Thyroid gland (tissue), 4 donors: ENCODE measurements at regions not wholly inside any gene's neighbourhood (a gene's known extent, or its start where the extent isn't known, plus 50 kb on each side); places are given as distances from the start of the nearest gene placed in this dataset.

Experiments used
- DNase-seq, 2 donors: peaks; one replicate each; pipeline ENCODE4 v3.0.0-alpha.2; 2019
- H3K27ac ChIP-seq, 3 donors: fragments of 200-600 bp; sonication (generic); 1 replicate in 2 of 3; 2 replicates in 1 of 3; pipeline ENCODE4 v1.5.1; 2016 to 2019; ENCODE audit warnings: mild to moderate bottlenecking in 1 of 3, moderate library complexity in 1 of 3
- H3K27me3 ChIP-seq: fragments of 200-600 bp; sonication (generic); one replicate; pipeline ENCODE4 v1.5.1; 2019
- H3K36me3 ChIP-seq, 2 donors: fragments of 200-600 bp; sonication (generic); one replicate each; pipeline ENCODE4 v1.5.1; 2016 to 2019
- H3K4me1 ChIP-seq, 2 donors: fragments of 200-600 bp; sonication (generic); one replicate each; pipeline ENCODE4 v1.5.1; 2017 to 2019
- H3K4me3 ChIP-seq, 3 donors: fragments of 200-600 bp; sonication (generic); replicated peaks in 1 of 3; 1 replicate in 2 of 3; 2 replicates in 1 of 3; pipeline ENCODE4 v1.5.1; 2016; ENCODE audit warnings: mild to moderate bottlenecking in 1 of 3
- H3K9me3 ChIP-seq: fragments of 200-600 bp; sonication (generic); one replicate; pipeline ENCODE4 v1.5.1; 2017
- POLR2A ChIP-seq, 2 donors: fragments of 450-650 bp; IDR thresholded peaks; one replicate each; pipeline ENCODE4 v1.6.1; 2017; ENCODE audit warnings: antibody characterized with exemption in 2 of 2, mild to moderate bottlenecking in 2 of 2, moderate library complexity in 1 of 2
- WGBS, 2 donors: methylation state at CpG; one replicate each; pipeline ENCODE4 v1.1.5; 2017; 5-methylcytosine and 5-hydroxymethylcytosine counted together
- intact Hi-C: fragments of 100-400 bp; cut with DNase I; formaldehyde crosslinking; loops from one replicate; pipeline ENCODE4 v1.15.1; 2023
- TF ChIP-seq, protein P1 (sequence below), 6 experiments: fragments of 200-600 bp in 3 of 6; fragments of 450-650 bp in 3 of 6; sonication (generic) in 3 of 6; IDR thresholded peaks; one replicate each; pipeline ENCODE4 v1.5.1; 2016 to 2019; ENCODE audit warnings: antibody characterized with exemption in 6 of 6, mild to moderate bottlenecking in 2 of 6, inconsistent platforms in 1 of 6, moderate library complexity in 1 of 6

GRCh38 chr11:80873310-80873999 is 1432.6 kb upstream of the TENM4 start:
- Histone ChIP-seq H3K4me1 (no peaks in the 10 kb centered on the region), H3K9me3 (no peaks in the 10 kb centered on the region), H3K36me3 (no peaks in the 10 kb centered on the region), H3K27me3 (no peaks in the 10 kb centered on the region), H3K4me3 (no peak overlapping the region), H3K27ac (no peak overlapping the region)
- TF ChIP-seq, protein P1, sequence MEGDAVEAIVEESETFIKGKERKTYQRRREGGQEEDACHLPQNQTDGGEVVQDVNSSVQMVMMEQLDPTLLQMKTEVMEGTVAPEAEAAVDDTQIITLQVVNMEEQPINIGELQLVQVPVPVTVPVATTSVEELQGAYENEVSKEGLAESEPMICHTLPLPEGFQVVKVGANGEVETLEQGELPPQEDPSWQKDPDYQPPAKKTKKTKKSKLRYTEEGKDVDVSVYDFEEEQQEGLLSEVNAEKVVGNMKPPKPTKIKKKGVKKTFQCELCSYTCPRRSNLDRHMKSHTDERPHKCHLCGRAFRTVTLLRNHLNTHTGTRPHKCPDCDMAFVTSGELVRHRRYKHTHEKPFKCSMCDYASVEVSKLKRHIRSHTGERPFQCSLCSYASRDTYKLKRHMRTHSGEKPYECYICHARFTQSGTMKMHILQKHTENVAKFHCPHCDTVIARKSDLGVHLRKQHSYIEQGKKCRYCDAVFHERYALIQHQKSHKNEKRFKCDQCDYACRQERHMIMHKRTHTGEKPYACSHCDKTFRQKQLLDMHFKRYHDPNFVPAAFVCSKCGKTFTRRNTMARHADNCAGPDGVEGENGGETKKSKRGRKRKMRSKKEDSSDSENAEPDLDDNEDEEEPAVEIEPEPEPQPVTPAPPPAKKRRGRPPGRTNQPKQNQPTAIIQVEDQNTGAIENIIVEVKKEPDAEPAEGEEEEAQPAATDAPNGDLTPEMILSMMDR (IDR thresholded peaks at IDR 0.05), result no peak
- no peak for TF ChIP-seq POLR2A (IDR thresholded peaks at IDR 0.05)
- 66 to 74% methylated on average over 6 of the region's 6 CpGs for WGBS, 2 donors
- DNase-seq, result no peak
- intact Hi-C loops, result no loop called here

GRCh38 chr11:80872116-80872728 is 1431.4 kb upstream of the TENM4 start:
- Histone ChIP-seq H3K36me3 (no peaks in the 10 kb centered on the region), H3K27me3 (no peaks in the 10 kb centered on the region), H3K4me3 (no peak overlapping the region), H3K27ac (no peak overlapping the region), H3K9me3 (no peaks in the 10 kb centered on the region), H3K4me1 (no peaks in the 10 kb centered on the region)
- TF ChIP-seq POLR2A (IDR thresholded peaks at IDR 0.05), result no peak
- TF ChIP-seq, protein P1 (IDR thresholded peaks at IDR 0.05), result no peak
- intact Hi-C loops, result no loop called here
- DNase-seq, result no peak

- intact Hi-C loops, result no loop called here
Observed at GRCh38 chr11:80868831-80869230, 1428.0 kb upstream of the TENM4 start.

DNA sequence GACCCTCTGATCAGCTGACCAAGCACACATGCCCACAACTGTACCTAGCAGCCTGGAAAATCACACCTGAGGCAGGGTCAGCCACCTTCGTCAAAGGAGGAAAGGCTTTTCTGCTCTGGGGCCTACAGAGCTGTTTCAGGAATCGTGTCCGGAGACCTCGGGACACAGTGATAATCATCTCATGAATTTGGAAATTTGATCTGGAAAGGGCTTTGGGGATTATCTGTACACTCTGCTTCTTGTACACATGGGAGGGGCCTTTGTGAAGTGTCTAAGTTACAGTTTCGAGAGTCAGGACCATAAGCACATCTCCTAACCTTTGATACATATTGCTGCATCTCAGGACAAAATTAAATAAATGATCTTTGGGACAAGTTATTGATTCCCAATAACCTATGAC is 1421.2 kb upstream of the TENM4 start:
- Histone ChIP-seq H3K36me3 (no peaks in the 10 kb centered on the region), H3K9me3 (no peaks in the 10 kb centered on the region), H3K27ac (no peak overlapping the region), H3K27me3 (no peaks in the 10 kb centered on the region), H3K4me1 (no peaks in the 10 kb centered on the region), H3K4me3 (no peak overlapping the region)
- DNase-seq, result no peak
- intact Hi-C loops, result no loop called here
- TF ChIP-seq, protein P1 (IDR thresholded peaks at IDR 0.05), result no peak
- TF ChIP-seq POLR2A (IDR thresholded peaks at IDR 0.05), result no peak
- WGBS, 2 donors, result 84 to 86% methylated on average over 5 of the region's 5 CpGs

More at GRCh38 chr11:80868831-80869230, 1428.0 kb upstream of the TENM4 start:
- Histone ChIP-seq H3K27me3 (no peaks in the 10 kb centered on the region), H3K9me3 (no peaks in the 10 kb centered on the region), H3K36me3 (no peaks in the 10 kb centered on the region), H3K4me3 (no peak overlapping the region), H3K27ac (no peak overlapping the region), H3K4me1 (no peaks in the 10 kb centered on the region)
- no peak for DNase-seq
- TF ChIP-seq POLR2A (IDR thresholded peaks at IDR 0.05), result no peak
- TF ChIP-seq, protein P1 (IDR thresholded peaks at IDR 0.05), result no peak
- WGBS, 2 donors, result 52 to 70% methylated on average over 1 of the region's 1 CpG

DNA sequence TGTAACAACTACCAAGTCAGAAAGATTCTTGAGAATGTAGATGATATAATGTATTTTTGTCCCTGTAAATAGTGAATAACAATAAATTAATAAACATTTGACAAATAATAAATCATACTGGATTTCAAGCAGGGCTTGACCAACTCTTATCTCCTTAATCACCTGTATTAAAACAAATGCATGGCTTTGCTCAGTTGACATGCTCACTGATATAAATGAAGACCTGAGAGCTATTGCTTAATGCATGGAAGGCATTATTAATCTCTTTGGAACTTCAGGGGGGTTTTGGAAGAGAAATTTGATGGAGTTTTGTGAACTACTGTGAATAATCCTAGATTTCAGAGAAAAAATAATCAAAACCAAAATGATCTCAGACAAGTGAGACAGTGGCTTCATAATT is 1420.4 kb upstream of the TENM4 start:
- TF ChIP-seq POLR2A (IDR thresholded peaks at IDR 0.05), result no peak
- TF ChIP-seq, protein P1 (IDR thresholded peaks at IDR 0.05), result no peak
- Histone ChIP-seq H3K27ac (no peak overlapping the region), H3K9me3 (no peaks in the 10 kb centered on the region), H3K4me3 (no peak overlapping the region), H3K4me1 (no peaks in the 10 kb centered on the region), H3K36me3 (no peaks in the 10 kb centered on the region), H3K27me3 (no peaks in the 10 kb centered on the region)
- no peak for DNase-seq
- intact Hi-C loops, result no loop called here
